Activated CD4-positive, alpha-beta T cell treated with anti-CD3 and anti-CD28 coated beads, Interleukin-2, Interleukin-4, amounts not matched to agents 100 ng/mL and 50 ng/mL, durations not matched to agents 16 hours and 8 hours (primary cell): ENCODE measurements at regions not wholly inside any gene's neighbourhood (a gene's known extent, or its start where the extent isn't known, plus 50 kb on each side); places are given as distances from the start of the nearest gene placed in this dataset.

Experiments used
- DNase-seq: peaks from one replicate; pipeline ENCODE4 v3.0.0-alpha.2; 2020; ENCODE audit warnings: low spot score

GRCh38 chr4:181618896-181619295 lies 624.3 kb upstream of the TENM3 start:
- DNase-seq = no peak

GRCh38 chr4:181619651-181620050 lies 623.6 kb upstream of the TENM3 start:
- DNase-seq = no peak

- no peak for DNase-seq
These were observed 605.8 kb upstream of the TENM3 start for GRCh38 chr4:181637186-181638105.

DNA sequence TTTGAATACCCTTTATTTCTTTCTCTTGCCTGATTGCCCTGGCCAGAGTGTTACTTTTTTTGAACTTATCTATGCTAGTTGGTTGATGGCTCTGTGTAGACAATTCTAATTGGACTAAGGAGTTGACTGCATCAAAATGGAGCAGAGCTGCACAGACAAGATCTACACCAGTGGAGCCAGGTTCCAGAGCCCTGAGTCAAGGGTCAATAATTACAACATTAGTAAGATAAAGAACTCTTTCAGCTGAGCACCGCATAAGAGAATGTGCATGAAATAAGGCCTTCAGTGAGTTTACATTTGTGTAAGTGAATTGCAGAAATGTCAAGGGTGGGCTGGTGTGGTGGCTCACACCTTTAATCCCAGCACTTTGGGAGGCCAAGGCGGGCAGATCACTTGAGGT lies 599.7 kb upstream of the TENM3 start:
- no peak for DNase-seq

- DNase-seq = no peak
These were observed 597.7 kb upstream of the TENM3 start for GRCh38 chr4:181645489-181645888.

- DNase-seq = no peak
These were observed 596.3 kb upstream of the TENM3 start for GRCh38 chr4:181646864-181647263.

DNA sequence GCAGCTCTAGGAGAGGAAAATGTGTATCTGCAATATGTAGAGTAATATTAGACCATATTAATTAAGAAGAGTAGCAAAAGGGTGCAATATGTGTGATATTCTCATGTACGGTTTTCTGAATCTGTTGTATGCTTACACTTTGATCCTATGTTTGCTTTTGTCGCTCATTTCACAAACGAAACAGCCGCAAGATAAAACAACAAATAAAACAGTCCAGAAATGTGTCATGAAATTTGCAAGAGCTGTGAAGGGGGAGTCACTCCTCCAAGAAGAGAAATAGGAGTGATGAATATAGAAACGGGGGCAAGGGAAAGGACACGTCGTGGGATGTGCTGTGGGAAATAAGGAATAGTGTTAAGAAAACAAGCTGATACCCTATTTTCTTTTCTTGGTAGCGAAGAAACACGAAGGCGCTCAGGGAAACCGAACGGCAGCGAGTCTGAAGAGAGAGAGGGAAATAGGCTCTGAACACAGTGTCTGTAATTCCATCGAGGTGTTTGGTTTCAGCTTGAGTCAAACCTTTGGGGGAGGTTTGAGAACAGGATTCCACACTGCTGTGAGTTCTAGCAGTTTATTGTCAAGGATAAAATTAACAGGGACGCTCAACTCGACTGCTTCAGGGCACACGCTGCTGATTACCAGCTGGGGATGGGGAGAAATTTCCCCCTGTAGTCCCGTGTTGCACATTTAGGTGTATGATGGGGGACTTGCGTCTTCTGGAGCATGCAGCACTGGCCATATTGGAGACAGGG lies 595.6 kb upstream of the TENM3 start:
- no peak for DNase-seq

GRCh38 chr4:181650033-181650825 lies 593.0 kb upstream of the TENM3 start:
- no peak for DNase-seq

- no peak for DNase-seq
These were observed 586.5 kb upstream of the TENM3 start for GRCh38 chr4:181656748-181657147.

DNA sequence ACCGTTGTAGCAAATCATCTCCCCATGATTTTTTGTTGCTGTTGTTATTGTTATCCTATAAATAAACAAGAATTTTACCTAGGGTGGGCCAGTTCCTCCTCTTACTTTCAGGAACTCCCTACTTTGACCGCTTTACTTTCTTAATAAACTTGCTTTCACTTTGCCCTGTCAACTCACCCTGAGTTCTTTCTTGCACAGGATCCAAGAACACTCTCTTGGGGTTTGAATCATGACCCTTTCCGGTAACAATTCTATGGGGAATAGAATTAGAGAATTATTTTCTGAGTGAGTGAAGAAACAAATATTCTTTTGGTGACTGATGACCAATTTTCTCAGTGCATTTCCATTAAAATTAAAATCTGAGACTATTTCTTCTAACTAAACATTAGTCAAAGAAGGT lies 584.0 kb upstream of the TENM3 start:
- no peak for DNase-seq

- no peak for DNase-seq
These were observed 583.3 kb upstream of the TENM3 start for GRCh38 chr4:181659876-181660275.

- no peak for DNase-seq
These were observed 582.1 kb upstream of the TENM3 start for GRCh38 chr4:181661090-181661489.

DNA sequence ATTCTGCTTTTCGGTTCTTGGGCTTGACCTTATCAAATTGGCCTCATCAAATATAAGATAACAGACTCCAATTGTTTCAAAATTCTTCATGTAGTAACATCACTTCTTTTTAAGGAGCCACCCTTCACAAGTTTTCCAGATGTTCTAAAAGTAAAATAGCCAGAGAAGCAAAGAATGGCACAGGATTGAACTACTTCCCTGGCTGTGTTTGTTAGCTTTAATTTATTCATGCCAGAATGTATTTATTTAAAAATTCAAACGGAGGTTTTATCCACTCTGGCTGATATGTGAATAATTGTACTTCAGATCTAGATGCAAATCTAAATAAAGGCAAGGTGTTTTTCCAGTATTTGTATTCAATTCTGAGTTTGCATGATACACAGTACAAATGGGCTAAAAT lies 581.3 kb upstream of the TENM3 start:
- no peak for DNase-seq

DNA sequence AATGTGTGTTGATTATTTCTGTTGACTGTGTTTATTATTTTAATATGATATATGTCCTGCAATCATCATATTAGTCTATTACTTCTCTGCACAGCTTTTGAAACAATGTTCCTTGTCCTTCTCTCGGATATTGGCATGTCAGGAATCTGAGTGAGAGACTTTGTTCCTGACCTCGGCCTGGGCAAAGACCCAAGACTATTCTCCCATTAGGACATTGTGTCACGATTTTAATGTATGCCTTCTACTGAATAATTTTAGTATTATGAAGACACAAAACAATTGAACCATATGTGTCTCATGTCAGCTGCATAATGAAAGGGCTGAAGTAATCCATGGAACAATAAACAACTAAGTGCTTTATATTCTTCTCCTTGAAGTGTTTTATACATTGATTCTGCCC lies 580.8 kb upstream of the TENM3 start:
- DNase-seq = no peak

DNA sequence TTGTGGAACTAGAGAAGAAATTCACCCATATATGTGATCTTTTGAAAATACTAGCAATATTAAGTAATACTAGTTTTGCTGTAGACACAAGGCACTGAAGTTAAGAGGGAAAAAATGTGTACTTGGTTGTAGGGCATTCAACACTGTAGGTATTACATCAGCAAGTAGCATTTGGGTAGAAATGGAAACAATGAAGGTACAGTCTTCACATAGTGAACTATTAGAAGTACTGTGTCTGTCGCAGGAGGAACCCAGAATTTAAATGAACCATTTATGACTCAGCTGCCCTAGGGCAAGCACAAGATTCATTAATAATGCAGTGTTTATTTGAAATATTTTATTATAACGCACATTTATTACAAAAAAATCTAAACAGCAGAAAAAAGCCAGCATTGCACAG lies 572.7 kb upstream of the TENM3 start:
- DNase-seq = no peak

GRCh38 chr4:181671672-181672071 lies 571.5 kb upstream of the TENM3 start:
- DNase-seq = no peak

DNA sequence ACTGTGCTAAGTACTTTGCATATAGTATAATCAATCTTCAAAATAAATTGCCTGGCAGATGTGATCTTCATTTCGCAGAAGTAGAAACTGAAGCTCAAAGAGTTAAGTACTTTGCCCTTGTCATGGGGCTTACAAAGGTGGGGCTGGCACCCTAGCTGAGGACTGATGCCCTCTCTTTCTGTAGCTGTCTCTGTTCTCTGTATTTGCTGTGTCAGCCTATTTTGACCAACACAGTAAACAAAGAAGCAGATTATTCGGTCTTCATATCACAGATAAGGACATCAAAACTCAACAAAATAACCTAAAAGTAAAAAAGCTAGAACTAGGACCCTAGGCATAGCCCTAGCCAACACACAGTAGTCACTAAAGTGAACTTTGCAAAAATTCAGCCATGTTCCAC lies 570.5 kb upstream of the TENM3 start:
- DNase-seq = no peak

DNA sequence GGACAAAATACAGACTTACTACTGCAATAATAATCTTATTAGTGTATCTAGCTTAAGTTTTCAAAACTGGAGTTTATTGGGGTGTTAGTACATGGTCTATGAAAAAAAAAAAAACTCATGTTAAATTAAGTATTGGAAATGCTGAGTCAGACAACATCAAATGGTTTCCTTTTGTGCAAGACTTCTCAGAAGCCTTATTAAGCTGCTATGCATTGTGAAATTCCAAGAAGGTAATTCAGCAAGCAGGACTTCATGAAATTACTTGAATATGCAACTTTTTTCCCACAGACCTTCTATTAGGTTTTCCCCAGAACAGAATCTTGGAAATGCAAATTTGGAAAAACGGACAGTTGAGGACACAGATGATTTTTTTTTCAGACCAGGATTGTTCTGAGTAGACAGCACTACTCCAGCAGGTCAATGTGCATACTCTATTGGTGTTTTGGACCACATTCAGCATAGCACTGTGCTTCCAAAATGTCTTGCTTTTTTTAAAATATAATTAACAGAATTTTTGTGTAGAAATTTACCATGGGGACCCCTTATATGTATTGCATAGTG lies 568.8 kb upstream of the TENM3 start:
- DNase-seq = no peak

GRCh38 chr4:181676546-181676945 lies 566.7 kb upstream of the TENM3 start:
- DNase-seq = no peak

DNA sequence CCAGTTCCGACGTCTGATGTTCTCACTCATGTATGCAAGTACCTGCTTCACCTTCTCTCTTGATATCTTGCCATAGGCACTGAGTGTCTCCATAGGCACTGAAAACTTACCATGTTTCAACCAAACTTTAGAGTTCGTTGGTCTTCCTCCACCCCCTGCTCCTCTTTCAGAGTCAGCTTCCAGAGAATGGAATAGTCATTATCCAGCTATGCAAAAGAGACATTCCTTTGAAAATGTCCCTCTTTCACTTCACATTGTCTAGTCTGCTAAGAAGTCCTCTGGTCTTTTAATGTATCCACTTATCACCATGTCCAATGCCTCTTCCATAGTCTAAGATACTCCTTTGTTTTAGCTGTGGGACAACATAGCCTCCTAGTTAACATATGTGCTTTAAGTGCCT lies 566.0 kb upstream of the TENM3 start:
- no peak for DNase-seq

GRCh38 chr4:181677621-181678020 lies 565.6 kb upstream of the TENM3 start:
- no peak for DNase-seq

DNA sequence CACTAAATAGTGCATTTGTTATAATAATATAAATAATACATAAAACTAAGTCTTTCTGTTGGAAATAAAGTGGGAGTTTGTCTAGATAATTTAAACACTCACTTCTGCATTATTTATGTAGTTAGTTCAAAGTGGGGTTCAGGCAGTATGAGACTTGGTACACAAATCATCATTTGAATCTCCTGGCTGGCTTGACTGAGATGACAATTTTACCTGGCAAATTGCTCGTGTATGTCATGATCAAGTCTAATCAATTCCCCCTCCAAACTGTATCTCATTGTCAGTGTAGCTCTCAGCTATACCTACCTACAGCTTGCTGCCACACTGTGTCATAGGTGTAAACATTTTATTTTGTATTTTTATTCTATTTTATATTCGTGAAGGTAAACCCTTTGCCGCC lies 563.4 kb upstream of the TENM3 start:
- no peak for DNase-seq
